SK-N-SH treated with all-trans-retinoic acid at 6 μM for 48 hours (cell line): ENCODE measurements at regions not wholly inside any gene's neighbourhood (a gene's known extent, or its start where the extent isn't known, plus 50 kb on each side); places are given as distances from the start of the nearest gene placed in this dataset.

Experiments used
- ATAC-seq: fragments of 200-7000 bp; cut with Tn5 transposase; 3 replicates; pipeline ENCODE4 v1.9.1; 2020; ENCODE audit warnings: mild to moderate bottlenecking, moderate library complexity
- ARNTL ChIP-seq: fragments of 450-650 bp; formaldehyde crosslinking; IDR thresholded peaks from 2 replicates; pipeline ENCODE4 v1.5.0; 2020; ENCODE audit warnings: low read depth, mild to moderate bottlenecking, moderate library complexity, borderline replicate concordance
- CREB5 ChIP-seq: fragments of 250-450 bp; sonication (Bioruptor Pico); IDR thresholded peaks from 2 replicates; pipeline ENCODE4 v1.5.1; 2020; ENCODE audit warnings: low read depth, mild to moderate bottlenecking, moderate library complexity
- CSDC2 ChIP-seq: fragments of 250-450 bp; sonication (Bioruptor Pico); IDR thresholded peaks from 2 replicates; pipeline ENCODE4 v1.5.0; 2020; ENCODE audit warnings: mild to moderate bottlenecking, moderate library complexity
- CSRNP3 ChIP-seq: fragments of 250-450 bp; sonication (Bioruptor Pico); IDR thresholded peaks from 2 replicates; pipeline ENCODE4 v1.5.1; 2021; ENCODE audit warnings: mild to moderate bottlenecking, moderate library complexity
- ESRRG ChIP-seq: fragments of 250-450 bp; sonication (Bioruptor Pico); IDR thresholded peaks from 2 replicates; pipeline ENCODE4 v1.6.1; 2021; ENCODE audit warnings: mild to moderate bottlenecking
- GLIS3 ChIP-seq: fragments of 250-450 bp; sonication (Bioruptor Pico); IDR thresholded peaks from 2 replicates; pipeline ENCODE4 v1.5.0; 2020; ENCODE audit warnings: mild to moderate bottlenecking, moderate library complexity
- OSR1 ChIP-seq: fragments of 250-450 bp; sonication (Bioruptor Pico); IDR thresholded peaks from 2 replicates; pipeline ENCODE4 v1.8.0; 2022; ENCODE audit warnings: moderate library complexity, mild to moderate bottlenecking, inconsistent platforms
- PATZ1 ChIP-seq: fragments of 250-450 bp; sonication (Bioruptor Pico); IDR thresholded peaks from 2 replicates; pipeline ENCODE4 v1.8.0; 2020; ENCODE audit warnings: mild to moderate bottlenecking, moderate library complexity, borderline replicate concordance
- POU6F1 ChIP-seq: fragments of 250-450 bp; sonication (Bioruptor Pico); IDR thresholded peaks from 2 replicates; pipeline ENCODE4 v1.8.0; 2021; ENCODE audit warnings: low read depth, mild to moderate bottlenecking, moderate library complexity, borderline replicate concordance
- PPARA ChIP-seq: fragments of 250-450 bp; sonication (Bioruptor Pico); IDR thresholded peaks from 2 replicates; pipeline ENCODE4 v1.5.0; 2020; ENCODE audit warnings: mild to moderate bottlenecking, borderline replicate concordance
- RARB ChIP-seq: fragments of 250-450 bp; sonication (Bioruptor Pico); IDR thresholded peaks from 2 replicates; pipeline ENCODE4 v1.8.0; 2021; ENCODE audit warnings: mild to moderate bottlenecking, moderate library complexity
- SNAI2 ChIP-seq: fragments of 250-450 bp; sonication (Bioruptor Pico); IDR thresholded peaks from 2 replicates; pipeline ENCODE4 v1.5.0; 2020; ENCODE audit warnings: mild to moderate bottlenecking, moderate library complexity
- TCF4 ChIP-seq: fragments of 250-450 bp; sonication (Bioruptor Pico); IDR thresholded peaks from 2 replicates; pipeline ENCODE4 v1.8.0; 2021; ENCODE audit warnings: mild to moderate bottlenecking, moderate library complexity, borderline replicate concordance
- TOX ChIP-seq: fragments of 250-450 bp; sonication (Bioruptor Pico); IDR thresholded peaks from 2 replicates; pipeline ENCODE4 v1.8.0; 2021; ENCODE audit warnings: mild to moderate bottlenecking, moderate library complexity, borderline replicate concordance
- TSHZ2 ChIP-seq: fragments of 250-450 bp; sonication (Bioruptor Pico); IDR thresholded peaks from 2 replicates; pipeline ENCODE4 v1.5.0; 2020; ENCODE audit warnings: mild to moderate bottlenecking, moderate library complexity
- ZC3H10 ChIP-seq: fragments of 250-450 bp; sonication (Bioruptor Pico); IDR thresholded peaks from 2 replicates; pipeline ENCODE4 v1.5.1; 2021; ENCODE audit warnings: mild to moderate bottlenecking, moderate library complexity
- ZFP3 ChIP-seq: fragments of 250-450 bp; sonication (Bioruptor Pico); IDR thresholded peaks from 2 replicates; pipeline ENCODE4 v1.5.0; 2020; ENCODE audit warnings: mild to moderate bottlenecking, moderate library complexity
- ZNF565 ChIP-seq: fragments of 450-650 bp; formaldehyde crosslinking; conservative IDR thresholded peaks from 2 replicates; pipeline ENCODE4 v1.5.0; 2020; ENCODE audit warnings: low read depth, mild to moderate bottlenecking, moderate library complexity
- ZNF70 ChIP-seq: fragments of 450-650 bp; formaldehyde crosslinking; IDR thresholded peaks from 2 replicates; pipeline ENCODE4 v1.5.0; 2020; ENCODE audit warnings: mild to moderate bottlenecking, moderate library complexity
- ZNF8 ChIP-seq: fragments of 450-650 bp; formaldehyde crosslinking; IDR thresholded peaks from 2 replicates; pipeline ENCODE4 v1.5.0; 2020; ENCODE audit warnings: mild to moderate bottlenecking, moderate library complexity

- no peak for TF ChIP-seq TCF4 (CRISPR knock-in tag)
- no peak for TF ChIP-seq ZFP3 (CRISPR knock-in tag)
- TF ChIP-seq CREB5 (CRISPR knock-in tag) = no peak
- TF ChIP-seq, all 23 proteins: peak for 0
- no peak for ATAC-seq
Observed at GRCh38 chr4:186826006-186826405, 102.3 kb upstream of the FAT1 start.

GRCh38 chr4:186826846-186827533 lies 103.3 kb upstream of the FAT1 start:
- TF ChIP-seq SNAI2 = no peak
- no peak for TF ChIP-seq CSDC2 (CRISPR knock-in tag)
- TF ChIP-seq PPARA = no peak
- no peak for TF ChIP-seq TOX (CRISPR knock-in tag)
- no peak for TF ChIP-seq CSRNP3 (CRISPR knock-in tag)
- no peak for TF ChIP-seq ZC3H10 (CRISPR knock-in tag)
- TF ChIP-seq ZNF70 (CRISPR knock-in tag) = no peak
- no peak for TF ChIP-seq TSHZ2
- TF ChIP-seq CREB5 (CRISPR knock-in tag) = no peak
- no peak for TF ChIP-seq ESRRG
- TF ChIP-seq ARNTL (CRISPR knock-in tag) = no peak
- no peak for TF ChIP-seq GLIS3 (CRISPR knock-in tag)
- TF ChIP-seq POU6F1 (CRISPR knock-in tag) = no peak
- TF ChIP-seq OSR1 (CRISPR knock-in tag) = no peak
- no peak for TF ChIP-seq ZNF565 (CRISPR knock-in tag)
- TF ChIP-seq, all 23 proteins: peak for 0
- ATAC-seq = no peak

GRCh38 chr4:186827534-186827897 lies 103.9 kb upstream of the FAT1 start:
- no peak for ATAC-seq
- TF ChIP-seq ZC3H10 (CRISPR knock-in tag) (no peak), ZNF70 (CRISPR knock-in tag) (no peak), ZFP3 (CRISPR knock-in tag) (no peak), GLIS3 (CRISPR knock-in tag) (no peak), ZNF565 (CRISPR knock-in tag) (no peak), CSDC2 (CRISPR knock-in tag) (no peak), OSR1 (CRISPR knock-in tag) (no peak)

- ATAC-seq = no peak
- TF ChIP-seq RARB (CRISPR knock-in tag) (no peak), TOX (CRISPR knock-in tag) (no peak), ZNF8 (CRISPR knock-in tag) (no peak), CREB5 (CRISPR knock-in tag) (no peak), TSHZ2 (no peak), ZNF70 (CRISPR knock-in tag) (no peak), GLIS3 (CRISPR knock-in tag) (no peak), ARNTL (CRISPR knock-in tag) (no peak), PATZ1 (no peak)
Observed at GRCh38 chr4:186829097-186829496, 105.4 kb upstream of the FAT1 start.
